ENCODE measurements at regions not wholly inside any gene's neighbourhood (a gene's known extent, or its start where the extent isn't known, plus 50 kb on each side); places are given as distances from the start of the nearest gene placed in this dataset.

GRCh38 chrX:9135901-9136510 is 102.1 kb upstream of the FAM9B start:
- TF ChIP-seq CTCF (conservative IDR thresholded peaks at IDR 0.05; ENCODE audit: low read depth, low read length) = no peak
- Histone ChIP-seq H3K4me3 (IDR thresholded peaks at IDR 0.05; ENCODE audit: insufficient read depth, low read depth, low read length) (no peak overlapping the region), H3K36me3 (ENCODE audit: insufficient read depth) (no peaks in the 10 kb centered on the region), H3K4me1 (ENCODE audit: low read depth, poor library complexity, severe bottlenecking) (no peaks in the 10 kb centered on the region), H4K20me1 (ENCODE audit: insufficient read depth) (no peaks in the 10 kb centered on the region), H3K27me3 (ENCODE audit: insufficient read depth, low read depth) (no peaks in the 10 kb centered on the region), H3K27ac (no peak overlapping the region), H2AFZ (ENCODE audit: low read depth) (no peak overlapping the region), H3K79me2 (ENCODE audit: insufficient read depth, low read depth) (no peaks in the 10 kb centered on the region), H3K4me2 (no peak overlapping the region), H3K9ac (no peak overlapping the region)

- no peak for TF ChIP-seq CTCF (conservative IDR thresholded peaks at IDR 0.05; ENCODE audit: low read depth, low read length)
- no peak overlapping the region for H2AFZ ChIP-seq (ENCODE audit: low read depth)
- no peaks in the 10 kb centered on the region for H3K4me1 ChIP-seq (ENCODE audit: low read depth, poor library complexity, severe bottlenecking)
- no peaks in the 10 kb centered on the region for H3K79me2 ChIP-seq (ENCODE audit: insufficient read depth, low read depth)
- no peaks in the 10 kb centered on the region for H4K20me1 ChIP-seq (ENCODE audit: insufficient read depth)
- H3K27ac ChIP-seq = no peak overlapping the region
- no peak overlapping the region for H3K9ac ChIP-seq
- H3K27me3 ChIP-seq (ENCODE audit: insufficient read depth, low read depth) = no peaks in the 10 kb centered on the region
- H3K36me3 ChIP-seq (ENCODE audit: insufficient read depth) = no peaks in the 10 kb centered on the region
- H3K4me3 ChIP-seq (IDR thresholded peaks at IDR 0.05; ENCODE audit: insufficient read depth, low read depth, low read length) = no peak overlapping the region
- H3K4me2 ChIP-seq = no peak overlapping the region
Observed at GRCh38 chrX:9137152-9137551, 103.2 kb upstream of the FAM9B start.

GRCh38 chrX:9141496-9141895 is 107.6 kb upstream of the FAM9B start:
- H3K27ac ChIP-seq = no peak overlapping the region
- no peak overlapping the region for H3K4me2 ChIP-seq
- no peak overlapping the region for H3K4me3 ChIP-seq (IDR thresholded peaks at IDR 0.05; ENCODE audit: insufficient read depth, low read depth, low read length)
- H3K9ac ChIP-seq = no peak overlapping the region
- no peak for TF ChIP-seq CTCF (conservative IDR thresholded peaks at IDR 0.05; ENCODE audit: low read depth, low read length)
- H2AFZ ChIP-seq (ENCODE audit: low read depth) = no peak overlapping the region
- H4K20me1 ChIP-seq (ENCODE audit: insufficient read depth) = no peaks in the 10 kb centered on the region
- H3K27me3 ChIP-seq (ENCODE audit: insufficient read depth, low read depth) = no peaks in the 10 kb centered on the region
- H3K36me3 ChIP-seq (ENCODE audit: insufficient read depth) = no peaks in the 10 kb centered on the region
- H3K4me1 ChIP-seq (ENCODE audit: low read depth, poor library complexity, severe bottlenecking) = no peaks in the 10 kb centered on the region
- H3K79me2 ChIP-seq (ENCODE audit: insufficient read depth, low read depth) = no peaks in the 10 kb centered on the region

GRCh38 chrX:9144701-9145241 is 110.8 kb upstream of the FAM9B start:
- H2AFZ ChIP-seq (ENCODE audit: low read depth) = no peak overlapping the region
- no peaks in the 10 kb centered on the region for H3K4me1 ChIP-seq (ENCODE audit: low read depth, poor library complexity, severe bottlenecking)
- H3K27me3 ChIP-seq (ENCODE audit: insufficient read depth, low read depth) = no peaks in the 10 kb centered on the region
- H3K79me2 ChIP-seq (ENCODE audit: insufficient read depth, low read depth) = no peaks in the 10 kb centered on the region
- H3K4me2 ChIP-seq = no peak overlapping the region
- TF ChIP-seq CTCF (conservative IDR thresholded peaks at IDR 0.05; ENCODE audit: low read depth, low read length) = no peak
- no peaks in the 10 kb centered on the region for H4K20me1 ChIP-seq (ENCODE audit: insufficient read depth)
- no peaks in the 10 kb centered on the region for H3K36me3 ChIP-seq (ENCODE audit: insufficient read depth)
- H3K4me3 ChIP-seq (IDR thresholded peaks at IDR 0.05; ENCODE audit: insufficient read depth, low read depth, low read length) = no peak overlapping the region
- H3K27ac ChIP-seq = no peak overlapping the region
- H3K9ac ChIP-seq = no peak overlapping the region
